Uterus (tissue), 3 donors: ENCODE measurements at regions not wholly inside any gene's neighbourhood (a gene's known extent, or its start where the extent isn't known, plus 50 kb on each side); places are given as distances from the start of the nearest gene placed in this dataset.
"Not testable (repeated sequence)": the region's sequence is repeated elsewhere in the genome, so short reads cannot be mapped to it uniquely, and the experiment has no call there.

Experiments
- DNase-seq, 2 donors: peaks; one replicate each; pipeline ENCODE4 v3.0.0-alpha.2; 2019 to 2020
- H3K27ac ChIP-seq, 2 donors: fragments of 200-600 bp; sonication (generic); 1 replicate in 1 of 2; 2 replicates in 1 of 2; pipeline ENCODE4 v1.5.1; 2016 to 2018
- H3K27me3 ChIP-seq, 2 donors: fragments of 200-600 bp; sonication (generic); one replicate each; pipeline ENCODE4 v1.5.1; 2018 to 2019; ENCODE audit warnings: control low read depth in 1 of 2
- H3K36me3 ChIP-seq, 2 donors: fragments of 200-600 bp; sonication (generic); one replicate each; pipeline ENCODE4 v1.5.1; 2019; ENCODE audit warnings: control low read depth in 1 of 2
- H3K4me1 ChIP-seq, 2 donors: fragments of 200-600 bp; sonication (generic); one replicate each; pipeline ENCODE4 v1.5.1; 2018 to 2019; ENCODE audit warnings: control low read depth in 1 of 2
- H3K4me3 ChIP-seq, 2 donors: fragments of 200-600 bp; sonication (generic); 1 replicate in 1 of 2; 2 replicates in 1 of 2; pipeline ENCODE4 v1.5.1; 2018 to 2019; ENCODE audit warnings: mild to moderate bottlenecking in 1 of 2
- H3K9me3 ChIP-seq, 2 donors: fragments of 200-600 bp; sonication (generic); one replicate each; pipeline ENCODE4 v1.5.1; 2019; ENCODE audit warnings: control low read depth in 1 of 2
- POLR2A ChIP-seq, 2 donors: fragments of 450-650 bp; IDR thresholded peaks; one replicate each; pipeline ENCODE4 v1.6.1; 2016; ENCODE audit warnings: antibody characterized with exemption in 2 of 2, mild to moderate bottlenecking in 1 of 2, moderate library complexity in 1 of 2
- intact Hi-C: fragments of 100-400 bp; cut with DNase I; formaldehyde crosslinking; loops from one replicate; pipeline ENCODE4 v1.15.1; 2023; ENCODE audit warnings: low total_unique reads
- TF ChIP-seq, protein P1 (sequence below), 4 experiments: fragments of 200-600 bp in 2 of 4; fragments of 450-650 bp in 2 of 4; sonication (generic) in 2 of 4; IDR thresholded peaks; one replicate each; pipeline ENCODE4 v1.5.1; 2016 to 2019; ENCODE audit warnings: antibody characterized with exemption in 4 of 4, mild to moderate bottlenecking in 2 of 4, moderate library complexity in 1 of 4
- donor health status: DM: yes; HTN: yes; CAD: no.

DNA sequence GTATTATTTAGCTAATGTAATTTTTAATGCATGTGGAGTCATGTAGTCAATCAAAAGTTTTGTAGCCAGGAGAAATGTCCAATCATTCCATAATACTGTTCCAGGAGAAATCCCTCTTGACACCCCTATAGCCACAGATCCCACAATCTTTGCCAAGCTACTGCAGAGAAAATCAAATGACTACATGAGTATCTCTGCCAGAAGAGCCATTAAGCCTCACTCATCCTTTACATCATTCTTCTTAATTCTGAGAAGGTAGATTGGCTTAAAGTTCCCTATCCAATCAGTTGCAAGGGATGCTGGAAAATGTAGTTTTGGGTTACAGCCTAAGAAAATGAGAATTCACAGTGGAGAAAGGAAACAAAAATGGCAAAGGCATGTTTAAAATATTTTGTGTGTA, 502.1 kb downstream of the ZBBX start:
- no peaks in the 10 kb centered on the region for H3K27me3 ChIP-seq
- H3K9me3 ChIP-seq = no peaks in the 10 kb centered on the region
- intact Hi-C loops = no loop called here
- no peak for DNase-seq
- no peaks in the 10 kb centered on the region for H3K36me3 ChIP-seq
- no peak for TF ChIP-seq POLR2A (IDR thresholded peaks at IDR 0.05)
- TF ChIP-seq, protein P1, sequence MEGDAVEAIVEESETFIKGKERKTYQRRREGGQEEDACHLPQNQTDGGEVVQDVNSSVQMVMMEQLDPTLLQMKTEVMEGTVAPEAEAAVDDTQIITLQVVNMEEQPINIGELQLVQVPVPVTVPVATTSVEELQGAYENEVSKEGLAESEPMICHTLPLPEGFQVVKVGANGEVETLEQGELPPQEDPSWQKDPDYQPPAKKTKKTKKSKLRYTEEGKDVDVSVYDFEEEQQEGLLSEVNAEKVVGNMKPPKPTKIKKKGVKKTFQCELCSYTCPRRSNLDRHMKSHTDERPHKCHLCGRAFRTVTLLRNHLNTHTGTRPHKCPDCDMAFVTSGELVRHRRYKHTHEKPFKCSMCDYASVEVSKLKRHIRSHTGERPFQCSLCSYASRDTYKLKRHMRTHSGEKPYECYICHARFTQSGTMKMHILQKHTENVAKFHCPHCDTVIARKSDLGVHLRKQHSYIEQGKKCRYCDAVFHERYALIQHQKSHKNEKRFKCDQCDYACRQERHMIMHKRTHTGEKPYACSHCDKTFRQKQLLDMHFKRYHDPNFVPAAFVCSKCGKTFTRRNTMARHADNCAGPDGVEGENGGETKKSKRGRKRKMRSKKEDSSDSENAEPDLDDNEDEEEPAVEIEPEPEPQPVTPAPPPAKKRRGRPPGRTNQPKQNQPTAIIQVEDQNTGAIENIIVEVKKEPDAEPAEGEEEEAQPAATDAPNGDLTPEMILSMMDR (IDR thresholded peaks at IDR 0.05) = no peak
- no peaks in the 10 kb centered on the region for H3K4me1 ChIP-seq
- H3K27ac ChIP-seq = no peak overlapping the region
- H3K4me3 ChIP-seq = no peak overlapping the region

DNA sequence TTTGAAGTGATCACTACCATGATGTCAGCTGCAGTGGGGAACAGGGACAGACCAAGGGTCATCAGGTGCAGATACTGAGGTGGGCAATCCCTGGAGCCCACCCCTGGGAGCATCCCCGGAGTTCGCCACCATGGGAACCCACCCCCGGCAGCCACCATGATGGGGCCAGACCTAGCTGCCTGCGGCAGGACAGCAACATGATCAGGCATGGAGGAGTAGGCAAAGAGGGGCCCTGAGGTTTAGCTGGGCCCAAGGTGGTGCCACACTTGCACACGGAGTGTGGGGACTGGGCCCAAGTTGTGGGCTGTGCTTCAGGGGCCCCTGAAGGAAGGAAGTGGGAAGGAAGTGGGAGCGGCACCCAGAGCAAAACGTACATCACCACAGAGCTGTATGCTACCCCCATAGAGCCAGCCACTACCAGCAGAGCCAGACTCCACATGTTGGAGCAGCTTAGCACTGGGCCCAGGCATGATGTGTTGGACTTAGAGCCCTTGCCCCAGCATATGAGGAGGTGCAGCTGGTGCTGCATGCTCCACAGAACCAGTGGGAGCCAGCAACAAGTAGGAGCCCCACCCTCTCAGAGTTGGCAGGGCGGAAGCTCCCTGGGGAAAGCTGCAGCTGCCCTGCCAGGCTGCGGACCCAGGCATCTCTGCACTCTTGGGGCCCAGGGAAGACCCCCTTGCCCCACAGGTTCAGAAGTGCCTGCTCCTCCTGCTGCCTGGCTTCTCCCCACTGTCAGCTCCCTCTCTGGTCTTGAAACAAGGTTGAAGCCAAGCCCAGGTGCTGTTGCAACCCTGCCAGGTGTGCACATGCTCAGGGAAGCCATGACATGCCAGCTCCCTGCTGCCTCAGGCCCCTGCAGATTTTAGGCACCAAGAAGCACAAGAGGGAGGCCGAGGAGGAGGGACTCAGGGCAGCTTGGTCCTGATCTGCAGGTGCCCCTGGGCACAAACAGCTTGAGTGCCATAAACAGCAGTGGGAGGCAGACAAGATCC, 515.3 kb downstream of the ZBBX start:
- Histone ChIP-seq H3K4me1 (no peaks in the 10 kb centered on the region), H3K36me3 (no peaks in the 10 kb centered on the region), H3K4me3 (no peak overlapping the region), H3K27ac (no peak overlapping the region), H3K27me3 (no peaks in the 10 kb centered on the region), H3K9me3 (no peaks in the 10 kb centered on the region)
- no peak for TF ChIP-seq POLR2A (IDR thresholded peaks at IDR 0.05)
- TF ChIP-seq, protein P1 (IDR thresholded peaks at IDR 0.05) = no peak
- intact Hi-C loops = no loop called here
- no peak for DNase-seq

DNA sequence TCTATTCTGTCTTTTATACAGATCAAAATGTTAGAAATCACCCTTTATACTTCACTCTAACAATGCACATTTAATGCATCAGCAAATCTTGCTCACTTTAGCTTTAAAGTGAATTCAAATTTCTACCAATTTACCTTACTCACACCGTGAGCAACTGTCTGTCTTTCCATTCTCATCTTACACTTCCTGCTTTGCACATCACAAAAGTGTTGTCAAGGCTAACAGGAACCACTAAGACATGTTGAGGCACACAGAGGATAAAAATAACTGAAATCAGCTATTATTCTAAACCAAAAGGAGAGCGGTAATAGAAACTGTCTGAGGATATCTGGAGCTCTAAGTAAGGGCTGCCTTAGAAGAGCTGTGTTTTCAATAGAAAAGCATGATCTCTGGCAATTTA, 519.9 kb downstream of the ZBBX start:
- TF ChIP-seq, protein P1 (IDR thresholded peaks at IDR 0.05) = no peak
- TF ChIP-seq POLR2A (IDR thresholded peaks at IDR 0.05) = no peak
- H3K27ac ChIP-seq = no peak overlapping the region
- H3K4me1 ChIP-seq = no peaks in the 10 kb centered on the region
- H3K9me3 ChIP-seq = no peaks in the 10 kb centered on the region
- no peak overlapping the region for H3K4me3 ChIP-seq
- DNase-seq = no peak
- H3K27me3 ChIP-seq = no peaks in the 10 kb centered on the region
- intact Hi-C loops = no loop called here
- no peaks in the 10 kb centered on the region for H3K36me3 ChIP-seq

DNA sequence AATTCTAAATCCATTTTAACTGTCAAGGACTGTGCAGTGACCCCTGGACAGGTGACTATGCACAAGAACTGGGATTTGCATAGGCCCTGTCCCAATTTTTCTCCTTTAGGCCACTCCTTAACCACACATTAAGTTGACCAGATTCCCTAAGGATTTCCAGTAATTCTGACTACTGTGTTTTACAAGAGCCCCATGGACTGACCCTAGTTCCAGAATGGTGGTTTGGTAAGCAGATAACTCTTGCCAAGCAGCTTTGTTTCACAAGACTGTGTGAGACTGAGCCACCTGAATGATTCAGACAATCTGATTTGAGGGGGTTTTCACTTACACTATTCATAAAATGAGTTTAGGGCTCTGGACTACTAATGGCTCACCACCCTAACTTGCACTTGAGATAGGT, 535.8 kb downstream of the ZBBX start:
- H3K4me1 ChIP-seq = no peaks in the 10 kb centered on the region
- no peak overlapping the region for H3K4me3 ChIP-seq
- intact Hi-C loops = no loop called here
- no peaks in the 10 kb centered on the region for H3K27me3 ChIP-seq
- no peaks in the 10 kb centered on the region for H3K36me3 ChIP-seq
- no peak for TF ChIP-seq POLR2A (IDR thresholded peaks at IDR 0.05)
- TF ChIP-seq, protein P1 (IDR thresholded peaks at IDR 0.05) = no peak
- no peak for DNase-seq
- no peak overlapping the region for H3K27ac ChIP-seq
- H3K9me3 ChIP-seq = no peaks in the 10 kb centered on the region

DNA sequence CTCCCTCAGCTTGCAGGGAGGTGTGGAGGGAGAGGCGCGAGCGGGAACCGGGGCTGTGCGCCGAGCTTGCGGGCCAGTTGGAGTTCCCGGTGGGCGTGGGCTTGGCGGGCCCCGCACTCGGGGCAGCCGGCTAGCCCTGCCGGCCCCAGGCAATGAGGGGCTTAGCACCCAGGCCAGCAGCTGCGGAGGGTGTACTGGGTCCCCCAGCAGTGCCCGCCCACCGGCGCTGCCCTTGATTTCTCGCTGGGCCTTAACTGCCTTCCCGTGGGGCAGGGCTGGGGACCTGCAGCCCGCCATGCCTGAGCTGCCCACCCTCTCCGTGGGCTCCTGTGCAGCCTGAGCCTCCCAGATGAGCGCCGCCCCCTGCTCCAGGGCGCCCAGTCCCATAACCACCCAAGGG, 537.3 kb downstream of the ZBBX start:
- H3K4me1 ChIP-seq, intact Hi-C loops: not testable (repeated sequence)

More for the DNA sequence above, 537.3 kb downstream of the ZBBX start:
- H3K27ac ChIP-seq, H3K27me3 ChIP-seq, DNase-seq, H3K4me3 ChIP-seq, H3K36me3 ChIP-seq, H3K9me3 ChIP-seq: not testable (repeated sequence)
